IMR-90 (cell line): ENCODE measurements at regions not wholly inside any gene's neighbourhood (a gene's known extent, or its start where the extent isn't known, plus 50 kb on each side); places are given as distances from the start of the nearest gene placed in this dataset.

Source experiments
- ATAC-seq: fragments of 200-7000 bp; cut with Tn5 transposase; 2 replicates; pipeline ENCODE4 v1.9.1; 2020; ENCODE audit warnings: low read depth, mild to moderate bottlenecking, moderate library complexity
- BruUV-seq: library from RNA; stranded (reverse); fragments of 400-500 nt; replicated peaks from 2 replicates; lab custom pipeline; 2021; lab: Mats Ljungman, UMichigan
- CTCF ChIA-PET: fragments of 300-600 bp; formaldehyde crosslinking; extraction: SDS; loops from one replicate; lab custom pipeline; 2021; ENCODE audit warnings: antibody characterized with exemption; lab: Yijun Ruan, JAX
- POLR2A ChIA-PET: fragments of 300-600 bp; sonication (Branson Sonifier 250); formaldehyde crosslinking; loops from one replicate; lab custom pipeline; 2022; ENCODE audit warnings: antibody characterized with exemption; ENCODE audit not compliant: unreplicated experiment; lab: Charles Lee
- DNase-seq: peaks from one replicate; pipeline ENCODE4 v3.0.0; 2013
- H2AFZ ChIP-seq: replicated peaks from 2 replicates; pipeline ENCODE3; 2013; ENCODE audit warnings: low read length, mild to moderate bottlenecking; ENCODE audit not compliant: poor library complexity
- H2AK5ac ChIP-seq: 2 replicates; pipeline ENCODE4 v1.6.1; 2013; ENCODE audit warnings: low read depth, low read length, inconsistent platforms
- H2AK9ac ChIP-seq: replicated peaks from 2 replicates; pipeline ENCODE3; 2013; ENCODE audit warnings: mild to moderate bottlenecking, low read depth, low read length, moderate library complexity; ENCODE audit not compliant: poor library complexity
- H2BK120ac ChIP-seq: 2 replicates; pipeline ENCODE4 v1.6.1; 2013; ENCODE audit warnings: low read depth, low read length, inconsistent platforms
- H2BK15ac ChIP-seq: 3 replicates; pipeline ENCODE4 v1.6.1; 2013; ENCODE audit warnings: low read depth, low read length, inconsistent platforms
- H2BK20ac ChIP-seq: 2 replicates; pipeline ENCODE4 v1.6.1; 2013; ENCODE audit warnings: low read depth, mild to moderate bottlenecking, inconsistent platforms, low read length, moderate library complexity
- H2BK5ac ChIP-seq: 2 replicates; pipeline ENCODE4 v1.6.1; 2013; ENCODE audit warnings: mild to moderate bottlenecking, low read depth, low read length, inconsistent platforms; ENCODE audit not compliant: poor library complexity, severe bottlenecking
- H3K14ac ChIP-seq: replicated peaks from 2 replicates; pipeline ENCODE4 v1.6.1; 2013; ENCODE audit warnings: low read depth, low read length, inconsistent platforms
- H3K18ac ChIP-seq: 2 replicates; pipeline ENCODE4 v1.6.1; 2013; ENCODE audit warnings: low read depth, low read length, control low read depth
- H3K23ac ChIP-seq: 2 replicates; pipeline ENCODE4 v1.6.1; 2013; ENCODE audit warnings: low read depth, low read length, inconsistent platforms
- H3K27ac ChIP-seq: 2 replicates; pipeline ENCODE4 v1.5.1; 2013; ENCODE audit warnings: mild to moderate bottlenecking, control low read depth, low read length; ENCODE audit not compliant: insufficient read depth
- H3K27me3 ChIP-seq: 2 replicates; pipeline ENCODE4 v1.6.1; 2013; ENCODE audit warnings: low read length; ENCODE audit not compliant: control insufficient read depth, insufficient read depth
- H3K36me3 ChIP-seq: 2 replicates; pipeline ENCODE4 v1.6.1; 2013; ENCODE audit warnings: low read length, mixed read lengths; ENCODE audit not compliant: control insufficient read depth, insufficient read depth
- H3K4ac ChIP-seq: 2 replicates; pipeline ENCODE4 v1.6.1; 2013; ENCODE audit warnings: low read depth, low read length, inconsistent platforms
- H3K4me1 ChIP-seq: 2 replicates; pipeline ENCODE4 v1.6.1; 2013; ENCODE audit warnings: low read length, mixed read lengths; ENCODE audit not compliant: control insufficient read depth, insufficient read depth
- H3K4me2 ChIP-seq: 2 replicates; pipeline ENCODE4 v1.6.1; 2013; ENCODE audit warnings: low read depth, mild to moderate bottlenecking, control low read depth, low read length, moderate library complexity
- H3K4me3 ChIP-seq: 2 replicates; pipeline ENCODE4 v1.5.1; 2013; ENCODE audit warnings: low read depth, mild to moderate bottlenecking, control low read depth, low read length, moderate library complexity; ENCODE audit not compliant: insufficient read depth
- H3K56ac ChIP-seq: 2 replicates; pipeline ENCODE4 v1.6.1; 2013; ENCODE audit warnings: low read length, inconsistent platforms; ENCODE audit not compliant: insufficient read depth; ENCODE audit errors: extremely low read depth
- H3K79me1 ChIP-seq, 2 experiments: 2 replicates each; pipeline ENCODE4 v1.6.1; 2013; ENCODE audit warnings: low read length in 2 of 2, inconsistent platforms in 1 of 2, low read depth in 1 of 2
- H3K9ac ChIP-seq: 2 replicates; pipeline ENCODE4 v1.6.1; 2013; ENCODE audit warnings: low read depth, low read length, control low read depth
- H3K9me1 ChIP-seq: 2 replicates; pipeline ENCODE4 v1.6.1; 2013; ENCODE audit warnings: low read length, inconsistent platforms; ENCODE audit not compliant: insufficient read depth
- H3K9me3 ChIP-seq: 2 replicates; pipeline ENCODE4 v1.6.1; 2013; ENCODE audit warnings: low read length; ENCODE audit not compliant: control insufficient read depth, insufficient read depth
- H4K20me1 ChIP-seq: 2 replicates; pipeline ENCODE4 v1.6.1; 2013; ENCODE audit warnings: low read length, inconsistent platforms; ENCODE audit not compliant: insufficient read depth
- H4K5ac ChIP-seq: 2 replicates; pipeline ENCODE4 v1.6.1; 2013; ENCODE audit warnings: mild to moderate bottlenecking, low read depth, low read length, control low read depth
- H4K8ac ChIP-seq, 2 experiments: 2 replicates each; pipeline ENCODE4 v1.6.1; 2013; ENCODE audit warnings: low read depth in 2 of 2, low read length in 2 of 2, control low read depth in 1 of 2, inconsistent platforms in 1 of 2
- H4K91ac ChIP-seq: 2 replicates; pipeline ENCODE4 v1.6.1; 2013; ENCODE audit warnings: low read depth, low read length, inconsistent platforms; ENCODE audit not compliant: insufficient read depth
- FOS ChIP-seq: fragments of 150-350 bp; IDR thresholded peaks from 2 replicates; pipeline ENCODE4 v1.6.1; 2016; ENCODE audit warnings: low read depth, low read length
- WGBS, 2 experiments: methylation state at CpG; one replicate each; pipeline versions ENCODE4 v1.1.5 to v1.1.7; 2013; ENCODE audit warnings: missing lambda C conversion rate in 2 of 2; ENCODE audit not compliant: insufficient read length in 1 of 2; ENCODE audit errors: extremely low coverage in 2 of 2; 5-methylcytosine and 5-hydroxymethylcytosine counted together
- dilution Hi-C: fragments of 300-500 bp; cut with HindIII; formaldehyde crosslinking; loops from one replicate; pipeline ENCODE4 v1.14.3; 2018; ENCODE audit warnings: low sequenced_read_pairs; ENCODE audit not compliant: unreplicated experiment
- in situ Hi-C: fragments of 300-500 bp; cut with MboI; formaldehyde crosslinking; loops from 3 replicates; pipeline ENCODE4 v1.14.3; 2019; ENCODE audit warnings: low sequenced_read_pairs, inconsistent platforms, mixed read lengths
- intact Hi-C: fragments of 100-400 bp; cut with micrococcal nuclease; formaldehyde crosslinking; loops from 2 replicates; pipeline ENCODE4 v1.10.0; 2022

- CTCF ChIA-PET: interaction anchor here (1.3 kb wide), 1 partner anchor 17 kb away, joined by 4 read pairs; no protein-coding TSS in a partner anchor
- H3K9ac ChIP-seq: no peak overlapping the region
- ATAC-seq: peak; percentile 76
These were observed 243.6 kb upstream of the LUZP2 start for GRCh38 chr11:24253237-24253760.

More at GRCh38 chr11:24253237-24253760, 243.6 kb upstream of the LUZP2 start:
- Histone ChIP-seq H3K4me1 (no peaks in the 10 kb centered on the region), H3K23ac (no peak overlapping the region), H3K14ac (0 out of 2 replicates have a peak overlapping the region, but pooled peaks have one; percentile 10), H2BK20ac (no peak overlapping the region), H3K27me3 (no peaks in the 10 kb centered on the region), H3K9me3 (no peaks in the 10 kb centered on the region), H2BK5ac (no peak overlapping the region), H2BK15ac (no peak overlapping the region), H3K79me1 (no peaks in the 10 kb centered on the region), H3K4me2 (no peak overlapping the region; the same call in 1 of the 2 replicates), H4K91ac (no peak overlapping the region), H2AK5ac (no peak overlapping the region), H3K4ac (no peak overlapping the region), H3K4me3 (no peak overlapping the region), H3K18ac (no peak overlapping the region), H4K5ac (no peak overlapping the region), H3K56ac (no peak overlapping the region), H2BK120ac (no peak overlapping the region), H4K20me1 (no peaks in the 10 kb centered on the region), H3K27ac (no peak overlapping the region), H2AK9ac (no peak overlapping the region), H2AFZ (no peak overlapping the region), H4K8ac (no peak overlapping the region), H3K36me3 (no peaks in the 10 kb centered on the region), H3K9me1 (no peaks in the 10 kb centered on the region)
- no peak for TF ChIP-seq FOS
- dilution Hi-C loops: no loop called here
- BruUV-seq: no TSS peak
- intact Hi-C loops: no loop called here
- in situ Hi-C loops: no loop called here
- peak; percentile 18 for DNase-seq
- no CpG with 5 or more reads among the region's 1 CpG for WGBS, 2 experiments
- POLR2A ChIA-PET: no interaction called here
